Right renal cortex interstitium (tissue), 3 donors: ENCODE measurements at regions not wholly inside any gene's neighbourhood (a gene's known extent, or its start where the extent isn't known, plus 50 kb on each side); places are given as distances from the start of the nearest gene placed in this dataset.
"Not testable (repeated sequence)": the region's sequence is repeated elsewhere in the genome, so short reads cannot be mapped to it uniquely, and the experiment has no call there.

Source experiments
- DNase-seq, 3 donors: peaks; one replicate each; pipeline ENCODE4 v3.0.0-alpha.2; 2013; ENCODE audit warnings: low read depth in 3 of 3, low spot score in 2 of 3

DNA sequence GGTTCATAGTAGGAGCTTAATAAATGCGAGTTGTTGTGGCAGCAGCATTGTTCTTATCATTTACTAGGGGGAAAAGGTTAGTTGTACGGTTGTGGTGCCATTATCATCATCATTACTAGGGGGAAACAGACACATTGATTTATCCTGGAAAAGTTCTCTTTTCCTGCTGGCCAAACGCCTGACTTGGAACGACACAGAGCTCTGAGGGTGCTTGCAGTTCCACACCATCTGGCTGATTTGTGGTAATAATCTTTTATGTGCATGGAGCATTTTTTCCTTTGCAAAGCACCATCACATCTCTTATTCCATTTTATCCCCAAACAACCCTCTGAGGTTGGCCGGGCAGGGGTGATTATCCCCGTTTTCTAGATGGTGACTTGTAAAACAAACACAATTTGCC is 219.4 kb downstream of the BUB3 start:
- no peak for DNase-seq

DNA sequence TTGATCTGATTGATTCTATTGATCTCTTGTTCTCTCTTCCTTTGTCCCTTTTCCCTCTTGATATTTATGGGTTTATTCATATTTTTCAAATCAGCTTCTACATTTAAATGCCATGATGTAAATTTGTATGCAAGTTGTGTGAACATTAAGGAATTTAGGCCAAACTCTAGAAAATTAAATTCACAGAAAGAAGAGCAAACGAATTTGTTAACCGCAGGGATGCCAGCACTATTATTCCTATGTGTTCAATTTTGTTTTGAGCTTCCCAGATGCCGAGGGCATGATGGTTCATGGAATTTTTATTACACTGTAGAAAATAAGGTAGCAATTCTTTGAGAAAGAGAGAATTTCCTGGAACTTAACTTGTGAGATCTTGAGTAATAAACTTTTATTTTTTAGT is 220.9 kb downstream of the BUB3 start:
- no peak for DNase-seq

DNA sequence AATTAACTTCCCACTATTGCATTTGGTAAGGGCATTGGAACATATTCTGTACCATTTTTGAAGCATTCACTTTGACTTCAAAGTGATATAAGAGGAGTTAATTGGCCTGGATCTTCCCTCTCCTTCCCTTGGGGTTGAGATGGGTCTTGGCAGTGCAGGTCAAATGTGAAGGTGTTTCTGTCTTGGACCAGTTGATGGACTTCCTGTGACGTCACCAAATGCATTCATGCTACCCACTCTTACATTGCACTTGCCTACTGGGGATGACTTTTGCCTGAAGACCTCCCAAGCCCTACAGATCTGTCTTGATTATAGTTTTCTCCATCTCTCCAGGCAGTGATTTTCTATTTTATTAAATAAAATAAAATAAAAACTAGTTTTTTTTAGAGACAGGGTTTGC is 221.5 kb downstream of the BUB3 start:
- no peak for DNase-seq

DNA sequence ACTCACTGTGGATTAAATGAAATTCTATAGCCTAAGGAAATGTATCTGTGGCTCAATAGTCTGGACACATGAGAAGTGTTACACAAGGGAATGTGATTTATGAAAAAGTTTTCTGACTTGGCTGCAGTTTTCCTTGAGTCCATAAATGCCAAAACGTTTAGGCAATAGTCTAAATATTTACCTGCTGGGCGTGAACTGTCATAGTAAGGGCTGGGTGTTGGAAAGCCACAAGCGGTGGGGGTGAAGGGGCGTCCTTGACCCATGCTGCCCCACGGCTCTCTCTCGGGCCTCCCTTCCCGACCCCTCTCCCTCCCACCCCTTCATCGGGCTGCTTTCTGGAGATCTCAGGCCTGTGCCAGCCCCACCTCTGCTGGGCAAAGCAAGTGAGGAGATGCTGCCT is 223.7 kb downstream of the BUB3 start:
- no peak for DNase-seq

DNA sequence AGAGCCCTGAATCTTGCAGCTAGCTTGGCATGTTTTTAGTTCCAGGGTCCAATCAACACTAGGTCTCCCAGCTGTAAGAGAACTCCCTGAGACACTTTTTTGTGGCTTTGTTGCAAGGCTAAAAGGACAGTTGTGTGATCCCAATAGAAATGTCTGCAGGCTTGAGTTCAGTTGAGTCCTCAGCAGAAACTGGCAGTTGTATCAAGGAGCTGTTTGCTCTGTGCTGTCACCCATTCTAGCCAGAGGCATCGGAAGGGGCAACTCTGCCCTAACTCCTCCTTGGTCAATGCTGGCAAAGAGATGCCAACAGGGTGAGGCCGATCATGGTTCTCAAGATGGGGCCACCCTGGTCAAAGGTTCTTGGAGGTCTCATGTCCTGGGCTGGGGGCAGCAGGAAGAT is 224.1 kb downstream of the BUB3 start:
- DNase-seq, result no peak

DNA sequence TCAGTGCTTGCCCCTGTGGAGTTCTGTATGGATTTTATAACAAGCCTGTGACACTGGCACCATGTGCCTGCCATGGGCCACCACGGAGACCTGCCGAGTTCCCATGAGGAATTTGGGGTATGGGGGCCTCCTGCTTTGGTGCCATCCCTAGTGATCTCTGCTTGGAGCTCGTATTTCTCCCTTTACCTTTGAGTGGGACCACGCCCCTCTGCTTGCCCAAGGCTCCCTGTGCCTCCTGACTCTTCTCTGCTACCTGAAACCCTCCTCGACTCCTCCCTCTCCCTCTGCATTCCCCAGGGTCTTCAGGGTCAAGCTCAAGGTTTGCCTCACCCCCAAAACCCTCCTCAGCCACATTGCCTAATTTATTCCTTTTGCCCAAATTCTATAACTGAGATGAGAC is 225.0 kb downstream of the BUB3 start:
- no peak for DNase-seq

DNA sequence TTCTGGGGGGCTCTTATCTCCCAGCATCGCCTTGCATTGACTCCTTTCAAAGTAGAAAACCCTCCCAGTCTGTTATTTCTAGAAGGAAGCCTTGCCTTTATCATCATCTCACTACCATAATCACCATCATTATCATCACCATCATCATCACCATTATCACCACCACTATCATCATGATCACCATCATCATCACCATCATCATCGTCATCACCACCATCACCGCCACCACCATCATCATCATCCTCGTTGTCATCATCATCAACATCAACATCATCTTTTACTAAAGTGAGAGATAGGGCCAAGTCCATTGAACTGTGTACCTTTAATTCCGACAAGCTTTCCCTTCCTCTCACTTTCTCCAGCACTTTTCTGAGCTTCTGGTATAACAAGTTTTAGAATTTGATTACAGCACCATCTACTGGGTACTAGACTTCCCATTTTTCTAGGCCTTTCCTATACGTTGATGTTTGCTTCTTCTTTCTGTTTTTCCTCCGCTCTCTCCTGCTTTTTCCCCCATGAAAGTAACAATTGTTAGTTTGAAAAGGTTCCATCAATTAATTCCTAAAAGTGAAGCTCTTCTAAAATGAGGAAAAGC is 226.4 kb downstream of the BUB3 start:
- DNase-seq, result no peak

DNA sequence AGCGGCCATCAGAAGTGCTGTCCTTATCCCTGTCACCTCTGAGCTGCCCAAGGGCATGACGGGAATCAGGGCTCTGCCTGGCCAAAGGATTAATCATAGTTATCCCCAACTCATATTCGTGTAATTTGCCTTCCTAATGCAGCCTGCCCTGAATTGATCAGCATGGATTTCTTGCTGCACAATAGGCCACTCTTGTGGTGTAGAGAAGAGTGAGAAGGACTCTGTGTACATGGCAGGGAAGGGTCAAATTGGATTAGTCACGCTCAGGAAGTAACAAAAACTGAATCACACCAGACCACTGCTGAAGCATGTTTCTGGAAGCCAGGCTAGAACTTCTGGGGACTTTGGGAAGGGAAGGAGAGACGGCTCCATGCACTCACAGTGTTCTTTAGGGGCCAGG is 227.0 kb downstream of the BUB3 start:
- DNase-seq, result no peak

DNA sequence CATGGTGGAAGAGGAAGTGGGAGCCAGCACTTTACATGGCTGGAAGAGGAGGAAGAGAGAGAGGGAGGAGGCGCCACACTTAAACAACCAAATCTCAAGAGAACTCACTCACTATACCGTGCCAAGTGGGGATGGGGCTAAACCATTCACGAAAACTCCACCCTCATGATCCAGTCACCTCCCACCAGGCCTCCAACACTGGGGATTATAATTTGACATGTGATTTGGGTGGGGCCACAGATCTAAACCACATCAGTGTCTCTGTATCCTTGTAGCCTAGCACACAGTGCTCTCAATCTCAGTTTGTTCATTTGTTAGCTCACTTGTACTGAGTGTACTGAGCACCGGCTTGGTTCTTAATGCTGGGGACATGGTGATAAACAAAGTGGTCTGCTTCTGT is 228.3 kb downstream of the BUB3 start:
- no peak for DNase-seq

DNA sequence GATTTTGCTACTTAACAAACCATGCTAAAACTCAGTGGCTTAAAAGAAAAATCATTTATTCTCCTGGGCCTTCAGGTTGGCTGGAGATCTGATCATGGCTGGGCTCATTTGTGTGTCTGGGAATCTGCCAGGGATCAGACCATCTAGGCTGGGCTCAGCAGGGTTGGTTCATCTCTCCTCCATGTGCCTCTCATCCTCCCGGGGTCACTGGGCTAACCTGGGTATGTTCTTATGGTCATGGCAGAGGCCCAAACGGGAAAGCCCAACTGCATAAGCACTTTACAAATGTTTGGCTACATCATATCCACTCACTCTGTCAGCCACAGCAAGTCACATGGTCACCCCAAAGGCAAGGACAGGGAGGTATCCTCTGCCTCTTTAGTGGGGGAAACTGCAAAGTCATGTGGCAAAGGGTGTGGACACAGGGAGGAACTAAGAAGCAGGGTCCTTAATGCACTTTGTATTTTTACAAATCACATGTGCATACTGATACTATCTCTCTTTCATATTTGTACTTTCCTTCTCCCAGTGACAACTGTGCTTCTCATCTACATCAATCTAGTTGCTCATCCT is 231.4 kb downstream of the BUB3 start:
- no peak for DNase-seq

DNA sequence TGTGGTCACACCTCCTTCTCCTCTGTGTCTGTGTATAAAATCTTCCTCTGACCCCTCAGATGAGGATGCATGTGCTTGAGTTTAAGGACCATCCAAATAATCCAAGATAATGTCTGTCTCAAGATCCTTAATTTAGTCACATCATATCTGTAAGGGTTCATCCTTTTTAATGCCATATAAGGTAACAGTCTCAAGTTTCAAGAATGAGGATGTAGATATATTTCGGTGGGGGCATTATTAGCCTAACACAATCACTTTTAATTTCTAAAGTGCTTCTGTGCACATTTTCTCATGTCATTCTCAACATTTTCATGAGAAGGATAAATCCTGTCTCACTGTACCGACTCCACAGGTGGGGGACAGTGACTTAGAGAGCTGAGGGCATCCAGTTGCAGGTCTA is 235.3 kb downstream of the BUB3 start:
- no peak for DNase-seq

DNA sequence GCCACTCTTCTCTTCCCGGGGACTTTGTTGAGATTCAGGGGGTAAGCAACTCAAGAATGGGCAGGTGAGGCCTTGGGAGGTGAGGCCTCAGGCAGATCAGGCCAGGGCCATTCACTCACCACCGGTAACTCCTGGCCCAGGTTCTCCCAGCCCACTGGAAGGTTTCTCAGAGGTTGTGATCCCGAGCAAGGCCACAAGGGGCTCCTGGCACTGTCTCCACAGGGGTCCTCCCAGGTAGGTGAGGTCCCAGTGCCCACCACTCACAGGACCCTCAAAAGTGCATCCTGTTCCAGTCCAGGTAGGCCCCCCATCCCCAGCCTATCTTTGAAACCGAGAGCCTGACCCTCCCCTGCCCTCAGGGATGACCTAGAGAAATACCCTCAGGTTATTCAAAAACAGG is 236.1 kb downstream of the BUB3 start:
- no peak for DNase-seq

DNA sequence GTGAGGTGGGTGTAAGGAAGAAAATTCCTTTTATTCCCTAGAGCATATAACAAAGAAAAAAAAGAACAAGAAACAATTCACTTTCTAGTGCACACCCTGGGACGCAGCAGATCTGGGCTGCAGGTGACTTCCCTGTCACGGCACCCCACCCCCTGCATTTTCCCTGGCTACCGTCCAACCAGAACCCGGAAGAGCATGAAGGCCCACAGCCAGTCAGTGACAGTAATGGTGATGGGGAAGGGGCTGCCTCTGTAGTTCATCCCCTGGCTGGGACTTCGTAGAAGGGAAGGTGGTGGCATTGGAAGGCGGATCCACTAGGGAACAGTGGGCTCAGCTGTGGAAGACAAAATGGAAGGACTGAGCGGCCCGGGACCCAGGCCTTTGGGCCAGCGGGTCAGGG is 236.7 kb downstream of the BUB3 start:
- no peak for DNase-seq

DNA sequence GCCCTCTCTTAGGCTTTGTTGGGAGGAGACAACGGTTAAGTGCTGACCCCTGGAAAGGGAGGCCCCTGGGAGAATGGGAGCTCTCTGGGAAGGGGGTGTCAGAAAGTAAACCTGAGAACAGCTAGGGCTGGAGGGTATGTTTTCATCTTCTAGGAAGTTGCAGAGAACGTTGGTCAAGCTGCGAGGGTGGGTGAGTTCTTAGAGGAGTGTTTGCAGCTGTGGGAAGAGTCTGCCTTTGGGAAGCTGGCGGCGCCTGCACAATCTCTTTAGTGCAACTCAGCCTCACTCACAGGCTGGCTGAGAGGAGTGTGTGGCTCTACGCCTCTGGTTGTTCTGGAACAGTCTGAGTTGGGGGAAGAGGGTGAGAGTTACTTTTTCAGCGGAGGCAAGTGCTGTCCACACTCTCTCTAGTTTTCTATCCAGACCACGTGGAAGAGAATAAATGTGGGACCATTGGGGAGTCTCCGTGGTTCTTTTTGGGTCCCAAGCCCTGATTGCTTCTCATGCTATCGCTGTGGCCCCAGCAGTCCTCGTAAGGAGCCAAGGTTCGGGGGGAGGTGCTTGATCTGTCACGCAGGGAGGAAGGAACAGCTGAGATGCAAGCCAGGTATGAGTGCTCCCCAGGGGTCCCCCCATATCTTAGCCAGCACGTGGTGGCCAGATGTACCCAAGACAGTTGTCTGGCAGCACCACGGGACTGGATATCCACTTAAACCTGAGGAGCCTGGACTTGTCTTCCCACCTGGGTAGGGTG is 237.2 kb downstream of the BUB3 start:
- no peak for DNase-seq

DNA sequence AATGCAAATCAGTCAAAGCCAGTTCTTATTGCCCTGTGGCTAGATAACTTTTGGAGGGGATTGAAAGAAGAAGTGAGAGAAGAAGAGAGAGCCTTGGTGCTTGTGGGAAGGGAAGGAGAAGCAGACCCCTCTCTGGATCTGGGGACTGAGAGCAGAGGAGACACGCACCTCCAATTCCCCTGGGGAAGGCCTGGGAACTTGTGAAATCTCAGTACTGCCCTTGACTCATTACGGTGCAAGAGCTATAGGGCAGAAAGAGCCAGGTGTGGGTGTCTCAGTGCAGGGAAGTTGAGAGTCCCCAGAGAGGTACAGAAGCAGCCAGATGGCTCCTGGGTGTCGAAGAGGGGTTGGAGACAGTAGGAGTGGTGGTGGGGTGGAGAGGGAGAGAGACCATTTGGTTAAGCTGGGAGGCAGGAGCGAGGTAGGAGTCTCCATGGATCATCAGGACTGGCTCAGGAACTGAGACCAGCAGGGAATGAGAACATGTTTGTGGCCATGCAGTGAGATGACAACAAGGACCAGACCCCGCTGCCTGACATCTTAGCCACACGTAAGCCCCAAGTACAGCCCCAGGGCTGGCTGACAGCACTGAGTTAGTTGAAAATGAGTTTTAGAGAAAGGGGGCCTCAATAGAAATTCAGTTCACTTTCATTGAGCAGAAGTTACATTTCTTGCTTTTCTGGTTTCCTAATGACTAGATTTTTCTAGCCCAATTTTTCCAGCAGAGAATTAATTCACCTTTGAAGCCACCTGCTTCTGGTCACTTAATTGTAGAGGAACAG is 238.2 kb downstream of the BUB3 start:
- DNase-seq, result no peak

DNA sequence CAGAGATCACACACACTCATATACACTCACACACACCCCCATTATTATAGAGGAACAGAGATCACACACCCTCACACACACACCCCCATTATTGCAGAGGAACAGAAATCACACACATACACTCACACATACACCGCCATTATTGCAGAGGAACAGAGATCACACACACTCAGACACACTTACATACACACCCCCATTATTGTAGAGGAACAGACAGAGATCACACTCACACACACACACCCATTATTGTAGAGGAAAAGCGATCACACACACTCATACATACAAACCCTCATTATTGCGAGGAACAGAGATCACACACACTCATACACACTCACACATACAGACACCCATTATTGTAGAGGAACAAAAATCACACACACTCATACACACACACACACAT is 239.0 kb downstream of the BUB3 start:
- no peak for DNase-seq

DNA sequence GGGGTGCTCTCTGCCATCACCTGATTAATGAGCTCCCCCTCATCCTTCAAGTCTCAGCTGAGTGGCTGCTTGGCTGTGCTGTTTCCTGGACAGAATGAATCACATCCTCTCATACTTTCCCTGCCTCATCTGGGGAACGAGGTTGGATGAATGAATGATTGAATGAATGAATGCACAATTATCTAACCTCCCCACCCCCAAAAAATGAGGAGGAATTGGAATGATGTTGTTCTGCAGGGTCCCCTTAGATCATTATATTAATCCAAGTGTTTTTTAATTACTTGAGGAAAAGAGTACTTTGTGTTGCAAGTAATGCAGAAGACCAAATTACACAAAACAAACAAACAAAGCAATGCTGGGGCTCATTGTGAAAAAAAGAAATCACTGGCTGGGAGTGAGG is 240.2 kb downstream of the BUB3 start:
- no peak for DNase-seq

DNA sequence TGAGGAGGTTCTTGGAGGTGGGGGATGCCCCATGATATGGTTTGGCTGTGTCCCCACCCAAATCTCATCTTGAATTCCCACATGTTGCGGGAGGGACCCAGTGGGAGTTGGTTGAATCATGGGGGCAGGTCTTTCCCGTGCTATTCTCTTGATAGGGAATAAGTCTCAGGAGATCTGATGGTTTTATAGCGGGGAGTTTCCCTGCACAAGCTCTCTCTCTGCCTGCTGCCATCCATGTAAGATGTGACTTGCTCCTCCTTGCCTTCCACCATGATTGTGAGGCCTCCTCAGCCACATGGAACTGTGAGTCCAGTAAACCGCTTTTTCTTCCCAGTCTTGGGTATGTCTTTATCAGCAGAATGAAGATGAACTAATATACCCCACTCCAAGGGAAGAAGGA is 241.0 kb downstream of the BUB3 start:
- DNase-seq, result not testable (repeated sequence)

DNA sequence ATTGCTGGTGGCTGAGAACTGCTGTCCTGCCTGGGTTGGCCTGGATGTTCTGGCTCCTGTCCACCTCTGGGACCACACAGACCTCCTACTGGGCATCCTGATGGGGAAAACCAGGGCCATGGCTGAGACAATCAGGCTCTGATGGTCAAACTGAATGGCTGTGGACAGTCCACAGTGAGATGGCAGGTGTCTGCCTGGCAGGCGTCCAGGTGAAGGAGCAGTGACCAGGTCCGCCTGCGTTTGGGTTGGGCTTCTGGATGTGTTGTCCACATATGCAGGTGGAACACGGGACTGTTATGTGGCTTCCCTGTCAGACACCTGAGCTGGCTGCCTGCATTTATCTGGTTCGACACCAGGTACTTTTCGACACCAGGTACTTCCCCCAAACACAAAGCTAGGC is 241.7 kb downstream of the BUB3 start:
- no peak for DNase-seq

DNA sequence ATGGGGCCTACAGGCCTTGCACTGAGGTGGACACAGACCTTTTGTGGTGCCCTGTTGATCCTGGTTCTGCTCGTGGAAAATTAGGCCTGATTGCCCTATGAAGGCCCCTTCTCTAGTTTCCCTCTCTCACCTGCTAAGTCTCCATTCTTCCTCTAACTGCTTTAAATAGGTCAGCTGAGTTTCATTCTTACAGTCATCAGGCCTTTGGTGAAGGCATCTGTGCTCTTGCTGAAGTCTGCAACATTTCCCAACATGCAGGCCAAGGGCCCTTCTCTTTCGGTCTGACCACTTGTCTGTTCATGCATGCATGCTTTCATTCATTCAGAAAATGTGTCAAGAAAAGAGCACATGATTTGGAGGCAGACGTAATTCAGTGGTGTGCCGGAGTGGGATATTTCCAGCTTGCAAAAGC is 244.0 kb downstream of the BUB3 start:
- no peak for DNase-seq

DNA sequence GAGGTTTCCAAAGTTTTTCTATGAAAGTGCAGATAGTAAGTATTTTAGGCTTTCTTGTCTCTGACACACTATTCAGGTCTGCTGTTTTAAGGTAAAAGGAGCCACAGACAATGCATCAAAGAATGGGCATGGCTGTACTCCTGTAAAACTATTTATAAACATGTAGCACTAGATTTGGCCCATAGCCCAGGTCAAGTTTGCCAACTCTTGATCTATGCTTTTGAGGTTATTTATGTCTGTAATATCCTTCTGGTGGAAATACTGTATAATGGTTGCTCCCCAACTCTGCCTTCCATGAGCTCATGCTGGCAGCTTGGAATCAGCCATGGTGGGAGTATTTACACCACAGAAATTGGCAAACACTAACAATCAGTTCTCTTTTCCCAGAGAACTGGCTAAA is 244.6 kb downstream of the BUB3 start:
- no peak for DNase-seq
